GM12892 (cell line): ENCODE measurements at regions not wholly inside any gene's neighbourhood (a gene's known extent, or its start where the extent isn't known, plus 50 kb on each side); places are given as distances from the start of the nearest gene placed in this dataset.

Source experiments
- POLR2A ChIP-seq: IDR thresholded peaks from 2 replicates; pipeline ENCODE4 v1.6.1; 2011; ENCODE audit warnings: low read depth, low read length, control low read depth
- POLR2AphosphoS5 ChIP-seq: IDR thresholded peaks from 2 replicates; pipeline ENCODE4 v1.6.1; 2011; ENCODE audit warnings: low read depth, low read length, control low read depth

GRCh38 chr4:45951153-45951552 is 172.7 kb downstream of the GABRG1 start:
- TF ChIP-seq POLR2A (no peak), POLR2AphosphoS5 (no peak)
